ENCODE measurements at regions not wholly inside any gene's neighbourhood (a gene's known extent, or its start where the extent isn't known, plus 50 kb on each side); places are given as distances from the start of the nearest gene placed in this dataset.

- no peak overlapping the region for H3K9ac ChIP-seq (ENCODE audit: low read length)
- no peaks in the 10 kb centered on the region for H4K20me1 ChIP-seq (ENCODE audit: control insufficient read depth, insufficient read depth, low read length, poor library complexity, severe bottlenecking)
- no peaks in the 10 kb centered on the region for H3K4me1 ChIP-seq (ENCODE audit: control insufficient read depth in 2 of 2, insufficient read depth in 2 of 2, low read length in 2 of 2)
- no peaks in the 10 kb centered on the region for H3K9me3 ChIP-seq (ENCODE audit: control extremely low read depth in 1 of 3, control insufficient read depth in 2 of 3, insufficient read depth in 1 of 3, low read length in 2 of 3)
- H3K4me2 ChIP-seq (replicated peaks; ENCODE audit: low read depth, low read length, poor library complexity, severe bottlenecking): no peak overlapping the region
- 94% methylated on average over 16 of the region's 18 CpGs for WGBS (ENCODE audit: insufficient coverage)
- no peak overlapping the region for H2AFZ ChIP-seq (ENCODE audit: insufficient read depth, low read depth, low read length, poor library complexity, severe bottlenecking)
- H3K36me3 ChIP-seq (replicated peaks in 1 of 2; ENCODE audit: control extremely low read depth in 1 of 2, control insufficient read depth in 1 of 2, extremely low read depth in 1 of 2, insufficient read depth in 2 of 2, low read length in 1 of 2): no peaks in the 10 kb centered on the region
- H3K27ac ChIP-seq (ENCODE audit: low read length in 2 of 2): no peak overlapping the region
- no peak overlapping the region for H3K4me3 Mint-ChIP-seq
- H3K79me2 ChIP-seq (ENCODE audit: control insufficient read depth, insufficient read depth, low read length): no peaks in the 10 kb centered on the region
- no peak overlapping the region for H3K4me3 ChIP-seq (ENCODE audit: control extremely low read depth in 1 of 5, extremely low read depth in 1 of 5, insufficient read depth in 1 of 5, low read depth in 2 of 5, low read length in 4 of 5)
- ChIA-PET POLR2A (no interaction called here), CTCF (no interaction called here)
- TF ChIP-seq CTCF (IDR thresholded peaks at IDR 0.05) (no peak), EZH2 (IDR thresholded peaks at IDR 0.05; ENCODE audit: borderline replicate concordance, insufficient read depth, low read depth, low read length, poor library complexity, severe bottlenecking) (no peak)
- no peaks in the 10 kb centered on the region for H3K27me3 ChIP-seq (replicated peaks in 1 of 4; ENCODE audit: control extremely low read depth in 1 of 4, control insufficient read depth in 3 of 4, insufficient read depth in 4 of 4, low read length in 3 of 4)
- intact Hi-C loops (cut with micrococcal nuclease): no loop called here
- DNase-seq (no peak), ATAC-seq (ENCODE audit: low read depth) (no peak)
- peaks cover under 1% of the 10 kb centered on the region for H3K27me3 Mint-ChIP-seq
- H3K27ac Mint-ChIP-seq: no peak overlapping the region
- no peaks in the 10 kb centered on the region for H3K4me1 Mint-ChIP-seq
- H3K9me3 Mint-ChIP-seq (ENCODE audit: insufficient read depth): no peaks in the 10 kb centered on the region
Observed at GRCh38 chr2:120562218-120563005, 173.3 kb upstream of the GLI2 start.

- 86% methylated on average over 1 of the region's 2 CpGs for WGBS (ENCODE audit: insufficient coverage)
- H3K27ac Mint-ChIP-seq: no peak overlapping the region
- Histone ChIP-seq H4K20me1 (ENCODE audit: control insufficient read depth, insufficient read depth, low read length, poor library complexity, severe bottlenecking) (no peaks in the 10 kb centered on the region), H3K9ac (ENCODE audit: low read length) (no peak overlapping the region), H3K27me3 (replicated peaks in 1 of 4; ENCODE audit: control extremely low read depth in 1 of 4, control insufficient read depth in 3 of 4, insufficient read depth in 4 of 4, low read length in 3 of 4) (no peaks in the 10 kb centered on the region), H2AFZ (ENCODE audit: insufficient read depth, low read depth, low read length, poor library complexity, severe bottlenecking) (no peak overlapping the region), H3K4me2 (replicated peaks; ENCODE audit: low read depth, low read length, poor library complexity, severe bottlenecking) (no peak overlapping the region), H3K27ac (ENCODE audit: low read length in 2 of 2) (no peak overlapping the region), H3K79me2 (ENCODE audit: control insufficient read depth, insufficient read depth, low read length) (no peaks in the 10 kb centered on the region), H3K9me3 (ENCODE audit: control extremely low read depth in 1 of 3, control insufficient read depth in 2 of 3, insufficient read depth in 1 of 3, low read length in 2 of 3) (no peaks in the 10 kb centered on the region), H3K4me3 (ENCODE audit: control extremely low read depth in 1 of 5, extremely low read depth in 1 of 5, insufficient read depth in 1 of 5, low read depth in 2 of 5, low read length in 4 of 5) (no peak overlapping the region), H3K4me1 (ENCODE audit: control insufficient read depth in 2 of 2, insufficient read depth in 2 of 2, low read length in 2 of 2) (no peaks in the 10 kb centered on the region), H3K36me3 (replicated peaks in 1 of 2; ENCODE audit: control extremely low read depth in 1 of 2, control insufficient read depth in 1 of 2, extremely low read depth in 1 of 2, insufficient read depth in 2 of 2, low read length in 1 of 2) (no peaks in the 10 kb centered on the region)
- H3K27me3 Mint-ChIP-seq: peaks cover 4% of the 10 kb centered on the region
- TF ChIP-seq EZH2 (IDR thresholded peaks at IDR 0.05; ENCODE audit: borderline replicate concordance, insufficient read depth, low read depth, low read length, poor library complexity, severe bottlenecking) (no peak), CTCF (IDR thresholded peaks at IDR 0.05) (no peak)
- no peaks in the 10 kb centered on the region for H3K9me3 Mint-ChIP-seq (ENCODE audit: insufficient read depth)
- ChIA-PET CTCF (no interaction called here), POLR2A (no interaction called here)
- no peak for DNase-seq
- no peak for ATAC-seq (ENCODE audit: low read depth)
- no peaks in the 10 kb centered on the region for H3K4me1 Mint-ChIP-seq
- H3K4me3 Mint-ChIP-seq: no peak overlapping the region
- intact Hi-C loops (cut with micrococcal nuclease): no loop called here
Observed at GRCh38 chr2:120563616-120564015, 172.1 kb upstream of the GLI2 start.

All from B cell (primary cell).